ENCODE measurements at regions not wholly inside any gene's neighbourhood (a gene's known extent, or its start where the extent isn't known, plus 50 kb on each side); places are given as distances from the start of the nearest gene placed in this dataset.

DNA sequence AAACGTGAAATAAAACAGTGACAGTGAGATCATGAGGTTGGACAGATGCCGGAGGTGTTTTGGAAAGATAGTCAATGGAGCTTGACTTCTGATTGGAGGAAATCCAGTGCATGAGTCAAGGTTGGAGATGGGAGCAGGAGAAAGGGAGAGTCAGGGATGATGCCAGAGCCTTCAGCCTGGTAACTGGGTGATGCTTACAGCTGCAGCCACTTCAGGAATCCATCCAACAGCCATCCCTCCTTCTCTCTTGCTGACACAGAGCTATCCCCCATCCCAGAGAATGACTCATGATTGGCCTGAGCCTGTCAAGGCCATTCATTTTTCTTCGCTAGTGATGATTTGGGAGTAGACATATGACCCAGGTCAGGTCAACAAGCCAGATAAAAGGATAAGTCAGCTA is 112.8 kb downstream of the SAMD5 start:
- no peak for DNase-seq (ENCODE audit: low read depth)

DNA sequence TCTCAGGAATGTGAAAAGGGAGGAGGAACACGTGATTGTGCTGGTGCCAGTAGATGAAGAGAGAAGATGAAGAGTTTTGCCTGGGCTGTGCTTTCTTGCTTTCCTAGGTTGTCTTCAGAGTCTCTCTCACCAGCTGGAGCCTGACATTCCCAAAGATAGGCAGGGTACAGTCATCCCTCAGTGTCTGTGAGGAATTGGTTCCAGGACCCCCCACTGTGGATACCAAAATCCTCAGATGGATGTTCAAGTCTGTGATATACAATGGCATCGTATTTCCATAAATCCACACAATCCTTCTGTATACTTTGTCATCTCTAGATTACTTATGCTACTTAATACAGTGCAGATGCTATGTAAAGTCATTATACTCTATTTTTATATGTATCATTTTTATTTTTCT is 113.5 kb downstream of the SAMD5 start:
- no peak for DNase-seq (ENCODE audit: low read depth)

DNA sequence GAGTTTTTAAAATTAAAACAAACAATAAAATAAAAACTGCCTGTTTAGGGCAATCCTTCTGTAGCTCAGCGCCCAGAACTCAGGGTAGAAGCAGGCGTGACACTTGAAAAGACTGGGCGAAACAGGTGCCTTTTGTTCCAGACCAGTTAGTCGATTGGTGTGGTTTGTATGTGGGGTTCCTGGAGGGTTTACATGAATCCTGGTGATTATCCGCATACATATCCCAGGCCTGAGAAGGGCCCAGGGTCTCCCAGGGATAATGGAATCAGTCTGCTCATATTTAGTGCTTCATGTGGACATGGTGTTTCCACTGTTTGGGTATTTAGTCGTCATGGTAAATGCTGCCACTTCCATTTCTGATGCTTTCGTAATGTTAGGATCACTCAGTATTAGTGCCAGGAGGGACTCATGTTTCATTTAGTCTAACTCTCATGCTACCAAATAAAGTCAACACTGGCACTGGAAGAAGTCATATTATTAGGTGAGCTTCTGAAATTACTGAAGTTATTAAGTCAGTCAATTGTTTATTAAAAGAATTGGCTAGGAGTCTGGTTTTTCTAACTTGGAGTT is 116.5 kb downstream of the SAMD5 start:
- DNase-seq (ENCODE audit: low read depth) = no peak

DNA sequence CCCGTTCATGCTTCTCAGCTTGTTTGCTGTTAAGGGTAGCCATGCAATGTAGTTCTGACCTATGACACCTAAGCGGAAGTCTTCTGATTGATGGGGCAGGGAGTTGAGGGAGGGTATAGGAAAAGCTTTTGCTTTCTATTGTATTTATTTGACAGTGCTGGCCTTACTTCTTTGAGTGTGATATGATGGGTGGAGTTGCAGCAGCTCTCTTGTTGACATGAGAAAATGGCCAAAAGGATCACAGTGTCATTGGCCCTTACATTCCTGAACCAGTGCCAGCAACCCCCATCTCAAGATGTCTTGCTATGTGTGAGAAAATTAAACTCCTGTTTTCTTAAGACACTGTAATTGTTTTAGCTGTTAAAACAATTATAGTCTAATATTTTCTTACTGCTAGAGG is 117.5 kb downstream of the SAMD5 start:
- no peak for DNase-seq (ENCODE audit: low read depth)

DNA sequence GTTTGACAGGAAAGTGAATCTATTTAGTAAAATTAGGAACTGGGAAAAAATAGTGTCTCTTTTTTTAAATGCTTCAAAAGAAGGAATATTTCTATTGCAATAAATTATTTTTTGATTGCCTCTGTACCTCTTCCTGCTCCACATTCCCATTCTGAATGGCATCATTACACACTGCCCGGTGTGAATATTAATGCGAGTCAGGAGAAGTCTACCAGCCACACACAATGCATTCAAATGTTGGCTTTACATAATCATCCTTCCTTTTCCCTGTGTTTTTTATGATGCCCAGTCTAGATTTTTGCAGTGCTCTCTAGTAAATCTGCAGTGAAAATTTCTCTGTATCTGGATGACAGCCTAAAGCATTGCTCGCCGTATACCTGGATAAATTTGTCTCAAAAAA is 118.9 kb downstream of the SAMD5 start:
- DNase-seq (ENCODE audit: low read depth) = no peak

DNA sequence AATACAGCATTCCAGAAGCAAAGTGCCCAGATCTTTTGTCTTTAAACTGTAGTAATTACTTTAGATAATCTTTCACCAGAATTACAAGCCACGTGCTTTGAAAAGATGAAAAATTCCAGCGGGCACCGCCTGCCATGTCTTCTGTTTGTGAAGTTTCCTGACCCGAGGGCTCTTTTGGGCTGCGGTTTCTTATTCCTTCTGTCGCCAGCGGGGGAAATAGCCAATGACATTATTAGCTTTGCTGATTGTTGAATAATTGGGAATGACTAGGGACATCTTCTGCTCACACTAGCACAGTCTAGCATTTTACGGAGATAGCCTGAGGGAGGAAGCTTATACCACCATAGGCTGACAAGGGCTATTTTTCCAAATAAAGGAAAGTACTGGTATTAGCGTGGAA is 124.7 kb downstream of the SAMD5 start:
- DNase-seq (ENCODE audit: low read depth) = no peak

DNA sequence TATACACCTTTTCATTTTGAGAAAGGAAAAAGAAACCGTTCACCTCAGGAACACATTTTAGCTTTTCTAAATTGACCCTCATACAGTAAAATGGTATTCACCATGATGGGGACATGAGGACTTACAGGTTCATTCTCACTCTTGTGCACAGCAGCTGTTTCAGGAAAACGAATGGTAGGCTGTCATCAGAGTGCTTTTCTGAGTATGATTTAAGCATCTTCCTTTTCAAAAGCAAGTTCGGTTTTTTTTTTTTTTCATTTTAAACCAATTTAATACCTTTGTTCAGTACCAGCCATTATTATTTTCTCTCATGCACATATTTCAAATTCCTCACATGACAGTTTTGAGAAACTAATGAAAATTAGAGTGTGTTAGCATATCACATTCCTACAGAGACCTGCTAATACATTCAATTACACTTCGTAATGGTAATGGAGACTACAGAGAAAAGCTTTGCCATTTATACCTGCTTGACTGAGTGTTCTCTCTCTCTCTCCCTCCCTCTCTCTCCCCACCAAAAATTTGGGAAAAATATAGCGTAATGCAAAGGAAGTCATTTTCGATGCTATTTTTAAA is 129.2 kb downstream of the SAMD5 start:
- DNase-seq (ENCODE audit: low read depth) = no peak

DNA sequence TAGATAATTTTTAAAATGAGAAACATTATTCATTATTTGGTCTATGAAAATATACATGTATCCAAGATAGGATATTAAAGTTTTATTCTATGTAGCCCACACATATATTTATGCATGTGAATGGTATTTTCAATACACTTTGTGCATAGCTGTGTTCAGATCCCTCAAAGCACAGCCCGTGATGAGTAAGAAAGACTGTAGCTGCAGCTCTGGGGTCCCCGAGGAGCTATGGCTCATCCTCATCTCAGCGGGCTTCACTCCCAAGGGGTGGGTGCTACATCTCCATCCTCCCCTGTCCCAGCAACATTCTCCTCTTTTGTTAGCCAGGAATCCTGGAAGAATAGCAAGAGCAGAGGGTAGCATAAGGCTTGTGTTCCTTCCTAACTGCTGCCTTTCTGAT is 130.8 kb downstream of the SAMD5 start:
- no peak for DNase-seq (ENCODE audit: low read depth)

DNA sequence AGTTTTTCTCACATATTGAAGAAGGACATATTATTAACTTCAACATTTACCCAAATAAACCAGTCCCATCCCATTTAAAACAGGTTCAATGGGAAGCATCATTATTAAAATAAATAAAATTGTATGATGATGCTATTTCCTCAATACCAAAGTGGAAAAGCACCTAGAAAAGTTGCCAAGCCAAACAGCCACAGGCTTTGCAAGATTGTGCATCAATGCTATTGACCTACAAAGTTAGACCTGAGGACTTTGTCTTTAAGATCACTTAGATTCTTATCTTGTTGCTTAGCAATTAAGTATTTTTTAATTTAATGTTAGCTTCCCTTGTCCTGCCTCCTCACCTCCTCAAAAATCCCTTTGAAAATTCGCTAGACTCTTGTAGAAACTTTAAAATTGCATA is 132.1 kb downstream of the SAMD5 start:
- DNase-seq (ENCODE audit: low read depth) = no peak

DNA sequence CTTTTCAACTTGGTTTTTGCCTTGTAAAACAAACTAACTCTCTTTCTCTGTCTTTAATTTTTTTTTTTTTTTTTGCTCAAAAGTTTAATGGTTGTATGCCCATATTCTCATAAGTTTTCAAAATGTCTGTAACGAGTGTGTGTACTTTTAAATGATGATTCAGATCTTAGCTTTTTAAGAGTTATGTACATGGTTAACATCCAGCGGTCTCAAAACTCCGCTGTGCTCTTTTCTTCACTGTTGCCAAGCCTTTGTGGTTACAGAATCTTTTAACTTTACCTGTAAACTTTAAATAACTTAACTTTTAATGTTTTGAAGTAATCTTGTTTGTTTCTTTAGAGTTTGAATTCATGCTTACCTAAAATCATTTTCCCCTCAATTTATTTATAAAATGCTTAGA is 133.0 kb downstream of the SAMD5 start:
- DNase-seq (ENCODE audit: low read depth) = no peak

DNA sequence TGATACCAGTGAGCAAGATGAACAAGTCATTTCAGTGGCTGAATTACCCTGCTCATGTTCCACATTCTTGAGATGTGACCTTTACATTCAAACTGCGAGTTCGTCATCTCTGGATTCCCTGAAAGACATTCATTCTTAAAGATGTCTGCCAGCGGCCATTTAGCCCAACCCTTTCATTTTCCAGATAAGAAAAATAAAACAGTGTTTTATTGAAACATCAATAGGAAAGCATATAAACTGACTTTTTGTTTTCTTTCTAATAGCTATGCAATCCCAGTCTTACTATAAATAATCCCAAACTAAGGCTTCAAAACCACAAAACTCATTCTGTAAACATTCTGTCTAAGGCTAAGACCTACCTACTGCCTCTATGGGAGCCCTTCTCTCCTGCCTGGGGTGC is 134.0 kb downstream of the SAMD5 start:
- DNase-seq (ENCODE audit: low read depth) = no peak

DNA sequence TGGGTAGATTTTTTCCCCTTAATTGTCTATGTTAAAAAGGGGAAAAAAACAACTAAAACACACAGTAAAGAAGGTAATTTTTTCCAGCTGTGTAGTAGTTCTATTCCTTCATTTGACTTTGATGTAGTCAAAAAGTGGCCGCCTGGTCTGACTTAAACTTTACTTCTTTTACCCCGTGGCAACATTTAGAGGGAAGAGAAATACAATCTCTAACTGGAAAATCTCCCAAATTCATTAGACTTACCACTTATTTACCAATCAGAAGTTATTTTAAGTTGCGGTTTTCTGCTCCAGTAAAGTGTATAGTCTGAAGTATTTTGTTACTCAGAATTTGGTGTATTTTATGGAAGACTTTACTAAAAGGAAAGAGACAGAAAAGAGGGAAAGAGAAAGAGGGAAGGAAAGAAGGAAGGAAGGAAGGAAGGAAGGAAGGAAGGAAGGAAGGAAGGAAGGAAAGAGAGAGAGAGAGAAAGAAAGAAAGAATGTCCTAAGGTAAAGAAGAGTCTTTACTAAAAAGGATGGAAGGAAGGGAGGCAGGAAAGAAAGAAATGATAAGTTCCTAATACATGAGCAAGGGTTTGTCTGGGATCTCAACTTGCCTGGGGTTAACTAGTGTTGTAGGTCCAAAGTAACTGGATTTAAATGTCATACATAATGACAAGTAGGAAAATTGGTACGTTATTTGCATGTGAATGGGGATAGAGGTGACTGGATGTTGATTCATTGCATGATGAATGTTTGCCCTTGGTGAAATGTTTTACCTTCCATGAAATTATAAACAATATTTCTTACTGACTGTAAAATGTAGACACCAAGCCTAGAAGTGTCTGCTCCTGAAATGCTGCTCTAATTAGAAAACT is 135.1 kb downstream of the SAMD5 start:
- DNase-seq (ENCODE audit: low read depth) = no peak

DNA sequence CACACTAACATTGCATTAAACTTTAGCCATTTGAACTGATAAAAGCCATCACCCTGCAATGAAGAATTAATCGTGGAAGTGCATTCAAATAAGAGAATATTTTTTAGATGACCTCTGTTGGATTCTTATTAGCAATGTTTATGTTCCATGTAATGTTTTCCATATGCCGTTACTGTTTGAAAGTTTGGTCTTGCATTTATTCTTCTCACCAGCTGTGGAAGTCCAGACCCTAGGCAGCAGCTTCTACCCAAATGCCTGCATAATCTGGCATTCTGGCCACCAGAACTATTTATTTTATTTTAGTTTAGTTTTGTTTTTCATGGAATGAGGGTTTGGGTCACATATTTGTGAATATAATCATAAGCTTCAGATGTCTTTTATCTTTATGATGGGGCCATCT is 140.4 kb downstream of the SAMD5 start:
- no peak for DNase-seq (ENCODE audit: low read depth)

DNA sequence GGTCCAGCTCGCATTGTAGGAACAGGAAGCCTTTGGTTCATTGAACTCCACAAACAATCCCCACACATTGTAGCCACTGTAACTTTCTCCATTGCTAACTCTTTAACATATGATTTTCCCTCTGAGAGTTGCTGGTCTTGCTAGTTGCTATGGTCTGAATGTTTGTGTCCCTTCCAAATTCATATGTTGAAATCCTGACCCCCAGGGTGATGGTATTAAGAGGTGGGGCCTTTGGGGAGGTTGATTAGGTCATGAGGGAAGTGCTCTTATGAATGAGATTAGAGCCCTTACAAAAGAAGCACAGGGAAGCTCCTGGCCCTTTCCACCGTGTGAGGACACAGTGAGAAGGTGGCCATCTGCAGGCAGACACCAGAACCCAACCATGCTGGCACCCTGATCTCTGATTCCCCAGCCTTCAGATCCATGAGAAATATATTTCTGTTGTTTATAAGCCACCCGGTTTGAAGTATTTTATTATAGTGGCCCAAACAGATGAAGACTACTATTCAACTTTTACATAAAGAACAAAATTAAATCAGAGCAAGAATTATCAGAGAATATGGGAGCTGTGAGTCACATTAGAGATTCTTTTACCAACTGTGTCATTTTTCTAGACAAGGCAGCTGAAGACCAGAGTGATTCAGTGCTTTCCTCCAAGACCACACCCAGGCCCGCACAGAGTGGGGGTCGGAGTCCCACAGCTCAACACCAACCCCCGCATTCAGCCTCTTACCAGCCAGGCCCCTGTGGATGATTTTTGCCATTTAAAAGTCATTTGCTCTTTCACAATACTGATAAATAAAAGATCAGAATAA is 143.0 kb downstream of the SAMD5 start:
- DNase-seq (ENCODE audit: low read depth) = no peak

DNA sequence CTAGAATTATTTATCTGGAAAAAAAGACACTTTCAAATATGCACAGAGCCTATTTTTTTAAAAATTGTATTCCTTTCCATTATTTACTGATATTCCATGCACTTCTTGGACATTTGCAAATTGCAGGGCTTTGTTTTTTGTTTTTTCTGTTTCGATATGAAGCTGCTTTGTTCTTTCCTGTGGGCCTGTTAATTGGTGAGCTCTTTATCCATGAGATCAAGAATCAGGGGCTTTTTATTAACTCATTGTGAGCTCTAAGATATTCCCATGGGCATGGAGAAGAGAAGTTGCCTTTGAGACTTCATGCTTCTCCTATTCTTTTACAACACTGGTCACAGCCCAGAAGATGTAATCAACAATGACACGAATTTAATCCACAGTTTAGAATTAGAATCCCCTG is 145.1 kb downstream of the SAMD5 start:
- no peak for DNase-seq (ENCODE audit: low read depth)

DNA sequence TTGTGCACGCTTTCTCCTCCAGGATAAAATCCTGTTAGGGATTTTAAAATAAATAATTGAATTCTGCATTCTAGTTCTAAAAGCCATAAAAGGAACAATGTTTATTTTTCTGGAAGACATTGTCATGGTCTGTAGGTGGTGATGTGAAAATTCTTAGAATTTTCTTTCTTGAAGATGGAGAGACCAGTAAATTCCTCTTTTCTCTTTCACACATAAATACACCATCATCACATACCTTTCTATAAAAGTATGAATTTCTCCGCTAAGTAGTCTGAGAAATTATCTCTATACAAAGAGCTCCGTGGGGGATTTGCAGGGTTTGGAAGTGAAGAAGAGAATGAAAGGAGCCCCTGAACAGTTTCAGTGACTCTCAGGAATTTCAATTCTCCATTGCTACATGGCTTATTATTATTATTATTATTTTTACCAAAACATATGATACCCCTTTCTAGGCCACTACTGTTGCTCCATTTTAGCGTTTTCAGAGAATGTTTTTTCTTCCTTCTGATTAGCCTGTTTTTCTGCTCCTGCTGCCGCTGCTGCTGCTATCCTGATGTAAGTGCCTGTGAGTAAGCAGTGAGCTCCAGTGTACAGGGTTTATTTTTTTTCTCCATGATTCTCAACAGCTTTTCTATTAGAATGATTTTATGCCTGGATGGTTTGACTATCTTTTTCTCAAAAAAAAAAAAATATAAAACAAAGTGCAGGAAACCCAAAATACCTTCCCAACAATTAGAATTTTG is 145.8 kb downstream of the SAMD5 start:
- no peak for DNase-seq (ENCODE audit: low read depth)

DNA sequence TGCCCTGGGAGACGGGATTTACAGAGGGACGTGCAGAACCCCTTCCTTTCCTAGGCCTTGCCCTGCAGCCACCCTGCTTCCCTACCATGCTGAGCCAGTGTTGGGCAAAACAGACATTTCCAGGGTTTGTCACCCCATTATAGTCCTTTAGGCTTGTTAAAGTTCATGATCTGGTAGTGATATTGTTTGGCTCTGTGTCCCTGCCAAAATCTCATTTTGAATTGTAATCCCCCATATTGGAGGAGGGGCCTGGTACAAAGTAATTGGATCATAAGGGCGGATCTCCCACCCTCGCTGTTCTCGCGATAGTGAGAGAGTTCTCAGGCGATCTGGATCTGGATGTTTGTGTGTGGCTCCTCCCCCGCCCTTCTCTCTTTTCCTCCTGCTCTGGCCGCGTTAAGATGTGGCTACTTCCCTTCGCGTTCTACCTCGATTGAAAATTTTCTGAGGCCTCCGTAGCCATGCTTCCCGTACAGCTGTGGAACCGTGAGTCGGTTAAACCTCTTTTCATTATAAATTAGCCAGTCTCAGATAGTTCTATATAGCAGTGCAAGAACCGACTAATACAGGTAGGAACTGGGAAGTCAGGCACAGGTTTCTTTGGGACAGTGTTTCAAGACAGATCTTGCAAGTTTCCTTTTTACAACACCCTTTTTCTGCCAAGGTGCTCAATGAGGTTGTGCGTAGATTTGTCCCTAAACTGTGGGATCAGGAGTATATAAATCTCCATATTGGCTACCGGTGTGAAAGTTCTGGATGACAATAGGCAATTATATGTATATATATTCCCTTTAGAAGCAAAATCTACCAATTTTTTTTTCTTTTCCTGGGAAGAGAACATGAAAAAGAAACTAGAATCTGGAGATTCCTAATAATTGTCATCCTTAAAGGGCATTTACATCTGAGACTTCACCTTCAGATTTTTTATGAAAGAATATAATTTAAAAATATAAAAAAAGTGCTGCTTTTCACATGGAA is 152.1 kb downstream of the SAMD5 start:
- no peak for DNase-seq (ENCODE audit: low read depth)

DNA sequence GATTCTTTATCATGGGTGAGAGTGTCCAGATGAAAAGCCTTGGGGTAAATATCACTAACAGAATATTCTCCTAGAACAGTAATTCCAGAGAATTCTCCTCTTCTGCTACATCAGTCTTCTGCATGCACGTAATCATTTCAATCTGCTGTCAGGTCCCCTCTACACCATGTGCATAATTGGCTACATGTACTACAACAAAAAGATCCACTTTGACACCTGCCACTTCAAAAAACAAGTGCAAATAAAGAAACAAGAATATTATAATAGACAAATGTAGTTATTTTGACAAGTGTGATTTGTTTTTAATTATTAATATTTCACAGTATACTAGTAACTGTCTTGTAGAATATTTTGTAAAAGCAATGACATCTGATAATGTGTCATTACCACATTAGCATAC is 154.2 kb downstream of the SAMD5 start:
- no peak for DNase-seq (ENCODE audit: low read depth)

DNA sequence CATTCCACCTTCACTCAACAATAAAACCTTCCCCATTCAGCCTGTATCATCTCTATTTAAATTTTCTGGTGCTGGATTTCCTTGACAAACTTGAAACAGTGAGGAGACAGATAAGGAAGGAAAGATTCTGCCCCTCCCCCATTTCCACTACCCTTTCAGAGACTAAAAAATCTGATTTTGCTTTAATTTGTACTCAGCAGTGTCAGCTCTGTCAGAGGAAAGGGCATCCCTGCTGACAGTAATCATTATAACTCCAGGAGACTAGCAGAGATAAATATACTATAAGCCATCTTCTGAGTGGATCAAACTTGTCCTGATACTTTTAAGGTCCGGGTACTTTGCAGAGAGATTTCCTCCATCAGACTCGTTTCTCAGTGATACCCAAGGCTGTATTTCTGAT is 155.6 kb downstream of the SAMD5 start:
- DNase-seq (ENCODE audit: low read depth) = no peak

DNA sequence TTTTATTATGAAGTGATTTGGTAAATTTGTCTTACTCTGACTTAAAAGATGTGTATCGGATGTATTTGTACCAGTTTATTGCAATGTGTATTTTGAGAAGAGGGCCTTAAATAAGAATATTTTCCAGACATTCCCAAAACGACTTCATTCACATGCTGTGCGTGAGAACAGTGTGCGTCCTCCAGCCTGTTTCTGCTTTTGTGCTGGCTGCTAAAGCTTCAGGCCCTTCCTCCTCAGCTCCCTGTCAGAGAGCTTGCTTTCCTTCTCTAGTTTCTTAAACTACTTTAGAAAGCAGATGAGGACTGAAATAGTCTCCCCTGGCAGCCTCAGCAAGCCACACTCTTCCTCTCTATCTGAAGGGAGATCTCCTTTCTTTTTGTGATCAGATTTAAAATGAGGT is 157.8 kb downstream of the SAMD5 start:
- no peak for DNase-seq (ENCODE audit: low read depth)

DNA sequence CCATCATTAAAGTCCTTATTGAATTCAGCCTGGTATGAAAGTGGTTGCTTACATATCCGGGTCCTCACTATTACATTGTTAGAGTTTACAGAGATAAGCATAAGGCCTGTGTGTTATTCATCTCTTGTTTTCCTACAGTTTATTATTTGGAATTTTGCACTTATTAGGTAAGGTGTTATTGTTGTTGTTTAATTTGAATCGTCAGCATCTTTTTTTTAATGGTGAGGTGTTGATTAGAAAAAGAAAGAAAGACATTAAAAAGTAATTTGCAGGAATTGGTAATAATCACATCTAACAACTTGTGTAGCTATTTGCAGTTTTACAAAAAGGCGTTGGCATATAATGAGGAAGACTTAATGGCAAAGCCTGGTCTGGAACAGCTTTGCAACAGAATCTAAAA is 158.6 kb downstream of the SAMD5 start:
- DNase-seq (ENCODE audit: low read depth) = no peak
